HEK293 (cell line): ENCODE measurements at regions not wholly inside any gene's neighbourhood (a gene's known extent, or its start where the extent isn't known, plus 50 kb on each side); places are given as distances from the start of the nearest gene placed in this dataset.

Experiments used
- CTCF ChIA-PET: fragments of 350-600 bp; formaldehyde crosslinking; extraction: SDS; loops from one replicate; lab custom pipeline; 2021; ENCODE audit warnings: antibody characterized with exemption; lab: Yijun Ruan, JAX
- POLR2A ChIA-PET: fragments of 300-600 bp; formaldehyde crosslinking; extraction: SDS; loops from one replicate; lab custom pipeline; 2020; ENCODE audit warnings: antibody characterized with exemption, inconsistent platforms; lab: Yijun Ruan, JAX
- H3K27ac ChIP-seq: fragments of 200-500 bp; sonication (Bioruptor generic); 2 replicates; pipeline ENCODE4 v1.5.1; 2014; ENCODE audit warnings: low read depth, low read length, control low read depth, inconsistent platforms; ENCODE audit errors: extremely low read depth
- H3K36me3 ChIP-seq, 2 experiments: fragments of 200-500 bp in 1 of 2; sonication (Bioruptor generic) in 1 of 2; 1 replicate in 1 of 2; 2 replicates in 1 of 2; pipeline ENCODE4 v1.5.1; 2014 to 2017; ENCODE audit warnings: inconsistent platforms in 2 of 2, low read length in 2 of 2; ENCODE audit not compliant: control insufficient read depth in 2 of 2, insufficient read depth in 1 of 2
- H3K4me1 ChIP-seq: fragments of 200-500 bp; sonication (Bioruptor generic); 2 replicates; pipeline ENCODE4 v1.5.1; 2014; ENCODE audit warnings: mild to moderate bottlenecking, low read length, inconsistent platforms; ENCODE audit not compliant: control insufficient read depth, insufficient read depth
- H3K4me3 ChIP-seq: 2 replicates; pipeline ENCODE4 v1.5.1; 2011; ENCODE audit warnings: low read depth, mild to moderate bottlenecking, control low read depth, low read length, moderate library complexity
- H3K9me3 ChIP-seq: fragments of 200-500 bp; sonication (Bioruptor generic); 2 replicates; pipeline ENCODE4 v1.5.1; 2014; ENCODE audit warnings: low read depth, low read length, inconsistent platforms; ENCODE audit not compliant: control insufficient read depth, insufficient read depth
- FEZF1 ChIP-seq: fragments of 450-650 bp; formaldehyde crosslinking; IDR thresholded peaks from 2 replicates; pipeline ENCODE4 v1.5.1; 2016; ENCODE audit warnings: missing biosample characterization, missing genetic modification characterization
- GLIS1 ChIP-seq: fragments of 450-650 bp; formaldehyde crosslinking; IDR thresholded peaks from 2 replicates; pipeline ENCODE4 v1.5.1; 2016; ENCODE audit warnings: missing biosample characterization, missing genetic modification characterization
- KLF10 ChIP-seq: fragments of 450-650 bp; IDR thresholded peaks from 2 replicates; pipeline ENCODE4 v1.5.1; 2018; ENCODE audit warnings: missing biosample characterization, mild to moderate bottlenecking, missing genetic modification characterization
- SCRT2 ChIP-seq: fragments of 450-650 bp; formaldehyde crosslinking; IDR thresholded peaks from 2 replicates; pipeline ENCODE4 v1.5.1; 2016; ENCODE audit warnings: missing biosample characterization, missing genetic modification characterization
- ZBTB10 ChIP-seq: fragments of 450-650 bp; formaldehyde crosslinking; IDR thresholded peaks from 2 replicates; pipeline ENCODE4 v1.5.1; 2016; ENCODE audit warnings: missing biosample characterization, missing genetic modification characterization
- ZBTB8A ChIP-seq: fragments of 450-650 bp; formaldehyde crosslinking; IDR thresholded peaks from 2 replicates; pipeline ENCODE4 v1.5.1; 2016; ENCODE audit warnings: missing biosample characterization, missing genetic modification characterization
- ZNF146 ChIP-seq: fragments of 450-650 bp; formaldehyde crosslinking; IDR thresholded peaks from 2 replicates; pipeline ENCODE4 v1.5.1; 2016; ENCODE audit warnings: missing biosample characterization, missing genetic modification characterization
- ZNF174 ChIP-seq: fragments of 450-650 bp; formaldehyde crosslinking; IDR thresholded peaks from 2 replicates; pipeline ENCODE4 v1.5.0; 2017; ENCODE audit warnings: missing biosample characterization, mild to moderate bottlenecking, missing genetic modification characterization
- ZNF354C ChIP-seq: fragments of 450-650 bp; formaldehyde crosslinking; IDR thresholded peaks from 2 replicates; pipeline ENCODE4 v1.5.1; 2016; ENCODE audit warnings: missing biosample characterization, missing genetic modification characterization, low read depth, borderline replicate concordance
- ZNF558 ChIP-seq: fragments of 450-650 bp; formaldehyde crosslinking; IDR thresholded peaks from 2 replicates; pipeline ENCODE4 v1.5.1; 2016; ENCODE audit warnings: missing biosample characterization, missing genetic modification characterization
- ZNF670 ChIP-seq: fragments of 450-650 bp; formaldehyde crosslinking; IDR thresholded peaks from 2 replicates; pipeline ENCODE4 v1.5.1; 2016; ENCODE audit warnings: missing biosample characterization, missing genetic modification characterization, low read depth
- ZNF76 ChIP-seq: fragments of 450-650 bp; formaldehyde crosslinking; IDR thresholded peaks from 2 replicates; pipeline ENCODE4; 2016; ENCODE audit warnings: low read depth, missing biosample characterization, missing genetic modification characterization, borderline replicate concordance
- ZNF830 ChIP-seq: fragments of 450-650 bp; IDR thresholded peaks from 2 replicates; pipeline ENCODE4 v1.5.0; 2018; ENCODE audit warnings: missing biosample characterization, missing genetic modification characterization, low read depth, mild to moderate bottlenecking, moderate library complexity
- TF ChIP-seq, protein P1 (sequence below): fragments of 450-650 bp; formaldehyde crosslinking; IDR thresholded peaks from 2 replicates; pipeline ENCODE4 v1.5.1; 2016; ENCODE audit warnings: missing biosample characterization, missing genetic modification characterization

DNA sequence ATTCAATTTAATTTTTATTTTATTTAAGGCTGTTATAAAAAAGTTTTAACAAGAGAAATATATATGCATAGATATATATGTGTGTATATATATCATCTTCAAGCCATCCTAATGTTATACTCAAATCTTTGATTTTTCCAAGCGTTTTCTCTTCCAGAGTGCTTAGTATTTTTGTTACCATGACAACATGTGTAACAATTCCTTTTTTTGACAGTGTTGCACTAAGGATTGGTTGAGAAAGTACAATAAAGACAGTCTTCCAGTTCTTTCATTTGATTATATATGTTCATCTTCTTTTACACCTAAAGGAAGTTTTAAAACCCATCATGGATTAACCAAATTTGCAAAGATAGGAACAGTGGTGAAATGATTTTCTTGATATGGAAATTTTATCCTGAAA lies 171.7 kb downstream of the KLF6 start (continued):
- TF ChIP-seq ZBTB10 (tag by site-specific recombination) (no peak), SCRT2 (tag by site-specific recombination) (no peak)
- TF ChIP-seq, protein P1, sequence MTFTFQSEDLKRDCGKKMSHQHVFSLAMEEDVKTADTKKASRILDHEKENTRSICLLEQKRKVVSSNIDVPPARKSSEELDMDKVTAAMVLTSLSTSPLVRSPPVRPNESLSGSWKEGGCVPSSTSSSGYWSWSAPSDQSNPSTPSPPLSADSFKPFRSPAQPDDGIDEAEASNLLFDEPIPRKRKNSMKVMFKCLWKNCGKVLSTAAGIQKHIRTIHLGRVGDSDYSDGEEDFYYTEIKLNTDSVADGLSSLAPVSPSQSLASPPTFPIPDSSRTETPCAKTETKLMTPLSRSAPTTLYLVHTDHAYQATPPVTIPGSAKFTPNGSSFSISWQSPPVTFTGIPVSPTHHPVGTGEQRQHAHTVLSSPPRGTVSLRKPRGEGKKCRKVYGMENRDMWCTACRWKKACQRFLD = no peak

- H3K4me1 ChIP-seq = no peaks in the 10 kb centered on the region
- no peak overlapping the region for H3K27ac ChIP-seq
- POLR2A ChIA-PET = no interaction called here
- no peak overlapping the region for H3K4me3 ChIP-seq
- H3K36me3 ChIP-seq = no peaks in the 10 kb centered on the region
- no peaks in the 10 kb centered on the region for H3K9me3 ChIP-seq
- CTCF ChIA-PET = interaction anchor here (0.7 kb wide), 1 partner anchor 20 kb away, joined by 4 read pairs; no protein-coding TSS in a partner anchor
- TF ChIP-seq ZNF830 (tag by site-specific recombination) (no peak), FEZF1 (tag by site-specific recombination) (no peak), ZNF146 (tag by site-specific recombination) (peak; percentile 58), GLIS1 (tag by site-specific recombination) (no peak)
These were observed 172.6 kb downstream of the KLF6 start for GRCh38 chr10:3612183-3613001.

DNA sequence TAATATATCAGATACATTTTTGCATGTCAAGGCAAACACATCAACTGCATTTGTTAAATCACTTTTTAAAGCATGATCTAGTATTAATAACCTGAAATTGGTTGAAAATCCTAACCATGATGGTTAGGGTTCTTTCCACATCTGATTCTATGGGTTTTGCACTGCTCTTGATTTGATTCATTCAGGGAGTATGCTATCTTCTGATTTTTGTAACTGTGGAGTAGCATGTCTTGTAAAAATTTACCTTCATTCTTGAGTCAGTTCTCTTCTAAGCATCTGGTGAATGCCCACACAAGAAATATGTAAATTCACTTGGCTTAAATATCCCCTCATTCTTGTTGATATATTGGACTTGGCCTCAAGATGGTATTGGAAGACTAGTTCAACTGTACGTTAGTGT lies 178.7 kb downstream of the KLF6 start:
- CTCF ChIA-PET = interaction anchor here (0.8 kb wide), 1 partner anchor 17 kb away, joined by 3 read pairs; no protein-coding TSS in a partner anchor
- Histone ChIP-seq H3K27ac (no peak overlapping the region), H3K4me3 (no peak overlapping the region), H3K9me3 (no peaks in the 10 kb centered on the region), H3K4me1 (no peaks in the 10 kb centered on the region), H3K36me3 (no peaks in the 10 kb centered on the region)
- POLR2A ChIA-PET = no interaction called here
- TF ChIP-seq ZNF354C (no peak), KLF10 (tag by site-specific recombination) (no peak), ZNF76 (tag by site-specific recombination) (no peak), ZNF174 (no peak), ZNF670 (no peak), ZNF558 (tag by site-specific recombination) (no peak), ZBTB10 (tag by site-specific recombination) (no peak), ZBTB8A (no peak)
